Amniotic stem cell (primary cell): ENCODE measurements at regions not wholly inside any gene's neighbourhood (a gene's known extent, or its start where the extent isn't known, plus 50 kb on each side); places are given as distances from the start of the nearest gene placed in this dataset.

Experiments used
- DNase-seq: peaks from one replicate; lab custom pipeline; 2025; lab: John Stamatoyannopoulos, UW

DNA sequence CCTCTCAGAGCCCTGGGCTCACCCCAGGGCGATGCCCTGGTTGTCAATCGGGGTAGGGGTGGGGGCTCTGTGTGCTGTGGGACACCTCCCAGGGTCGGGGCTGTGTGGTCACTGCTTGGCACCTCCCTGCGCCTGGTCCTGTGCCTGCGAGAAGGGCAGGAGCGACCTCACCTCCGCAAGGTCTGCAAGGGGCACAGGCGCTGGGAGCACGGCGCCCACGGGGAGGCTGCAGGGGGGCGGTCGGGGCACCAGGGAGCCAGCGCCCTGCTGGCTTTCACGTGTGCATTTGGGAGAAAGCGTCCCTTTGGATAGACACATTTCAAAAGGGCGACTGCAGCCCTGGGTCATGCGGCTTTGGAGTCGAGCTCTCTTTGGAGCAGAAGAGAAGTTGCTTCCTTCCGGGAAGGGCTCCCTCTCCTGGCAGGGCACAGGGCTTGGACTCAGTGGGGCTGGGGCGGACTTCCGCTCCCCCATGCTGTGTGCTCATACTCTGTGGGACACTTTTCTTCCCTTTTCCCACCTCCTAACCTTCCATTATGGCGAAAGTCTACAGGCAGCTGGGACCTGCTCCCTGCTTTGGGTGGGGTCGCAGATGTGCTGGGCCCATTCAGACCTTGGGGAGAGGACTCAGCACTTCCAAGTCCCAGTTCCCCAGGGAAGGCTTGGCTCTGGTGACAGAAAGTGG is 52.9 kb upstream of the SLC28A3 start:
- no peak for DNase-seq

DNA sequence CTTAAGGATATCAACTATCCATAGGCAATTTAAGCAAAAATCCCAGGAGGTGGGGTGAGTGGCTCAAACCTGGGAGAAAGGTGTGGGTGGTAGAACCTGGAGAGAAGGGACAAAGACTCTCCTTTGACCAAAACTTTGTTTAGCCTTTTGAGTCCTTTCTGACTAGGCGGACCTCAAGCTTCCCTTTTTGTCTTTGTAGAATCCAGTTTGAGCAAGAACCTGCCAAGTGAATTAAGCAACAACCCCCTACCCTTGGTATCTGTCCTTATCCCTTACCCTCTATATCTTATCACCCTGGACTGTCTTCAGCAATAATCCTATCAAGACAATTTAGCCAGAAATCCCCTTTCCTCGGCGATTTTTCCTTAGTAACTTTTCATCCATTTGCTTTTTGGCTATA is 53.5 kb upstream of the SLC28A3 start:
- no peak for DNase-seq

DNA sequence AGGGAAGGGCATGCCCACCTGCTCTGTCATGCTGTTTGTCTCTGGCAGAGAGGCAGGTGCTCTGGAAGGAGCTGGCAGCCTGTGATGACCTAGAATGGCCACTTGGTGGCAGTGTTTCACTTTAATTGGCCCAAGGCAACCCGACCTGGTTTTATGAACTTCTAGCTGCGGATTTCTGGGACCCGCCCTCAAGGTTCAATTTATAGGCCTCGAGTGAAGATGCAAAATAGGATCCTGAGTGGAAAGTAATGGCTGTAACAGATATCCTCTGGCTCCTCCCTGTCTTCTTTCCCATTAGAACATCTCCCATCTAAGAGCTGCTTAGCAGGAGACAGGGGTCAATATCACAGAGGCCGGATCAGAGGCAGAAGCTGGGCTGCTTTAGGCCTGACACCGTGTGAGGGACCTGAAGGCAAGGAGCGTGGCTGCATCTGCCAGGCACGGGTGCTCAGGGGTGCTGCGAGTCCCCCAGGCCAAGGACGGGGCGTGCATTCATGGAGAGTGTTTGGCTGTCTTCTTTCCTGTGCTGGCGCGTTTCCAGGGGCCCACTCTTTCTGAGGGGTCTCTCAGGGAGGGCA is 56.7 kb upstream of the SLC28A3 start:
- peak; percentile 43 for DNase-seq

DNA sequence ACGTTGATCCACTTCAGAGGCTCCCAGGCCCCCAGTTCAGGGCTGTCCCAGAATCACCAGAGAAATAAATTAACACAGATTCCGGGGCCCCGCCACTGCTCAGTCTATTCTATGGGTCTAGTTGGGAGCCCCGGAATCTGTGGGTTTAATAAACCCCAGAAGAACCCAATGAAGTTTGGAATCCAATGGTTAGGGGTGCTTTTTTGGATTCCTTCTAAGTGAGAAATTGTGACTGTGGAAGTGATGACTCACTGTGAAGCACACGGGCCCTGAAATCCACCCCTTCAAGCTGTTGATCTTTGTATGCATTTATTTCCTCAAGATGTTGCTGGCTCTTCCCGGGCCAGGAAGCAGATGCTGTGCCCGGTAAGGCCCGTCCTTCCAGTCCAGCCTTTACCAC is 57.3 kb upstream of the SLC28A3 start:
- DNase-seq = peak; percentile 43

DNA sequence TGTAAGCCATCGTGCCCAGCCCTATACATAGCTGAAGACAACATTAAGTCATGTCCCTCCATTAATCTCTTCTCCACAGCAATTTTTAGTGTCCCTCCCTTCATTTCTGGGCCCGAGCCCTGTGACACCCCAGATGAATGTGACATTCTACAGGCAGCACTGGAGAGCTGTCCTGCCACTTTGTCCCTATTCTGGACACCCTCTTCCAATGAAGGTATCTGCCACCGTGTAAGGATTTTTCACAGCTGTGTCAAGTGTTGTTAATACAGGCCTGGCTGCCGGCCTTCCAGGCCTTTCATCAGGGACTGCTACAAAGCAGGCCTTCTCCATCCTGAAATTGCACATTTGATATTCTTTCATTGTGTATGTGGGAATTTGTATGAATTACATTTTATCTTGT is 62.0 kb upstream of the SLC28A3 start:
- DNase-seq = no peak

DNA sequence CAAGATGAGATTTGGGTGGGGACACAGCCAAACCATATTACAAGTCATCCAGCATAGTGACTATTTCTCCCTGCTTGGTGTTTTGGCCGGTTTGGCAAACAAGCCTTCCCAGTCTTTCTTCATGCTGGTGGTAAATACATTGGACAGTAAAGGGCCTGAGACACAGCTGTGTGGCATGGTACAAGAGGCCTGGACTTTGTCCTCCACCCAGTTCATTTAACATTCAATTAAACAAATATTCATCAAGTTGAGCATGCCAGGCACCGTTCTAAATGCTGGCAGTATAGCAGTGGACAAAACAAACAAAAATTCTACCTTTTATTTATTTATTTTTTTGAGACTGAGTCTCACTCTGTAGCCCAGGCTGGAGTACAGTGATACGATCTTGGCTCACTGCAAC is 62.7 kb upstream of the SLC28A3 start:
- no peak for DNase-seq

DNA sequence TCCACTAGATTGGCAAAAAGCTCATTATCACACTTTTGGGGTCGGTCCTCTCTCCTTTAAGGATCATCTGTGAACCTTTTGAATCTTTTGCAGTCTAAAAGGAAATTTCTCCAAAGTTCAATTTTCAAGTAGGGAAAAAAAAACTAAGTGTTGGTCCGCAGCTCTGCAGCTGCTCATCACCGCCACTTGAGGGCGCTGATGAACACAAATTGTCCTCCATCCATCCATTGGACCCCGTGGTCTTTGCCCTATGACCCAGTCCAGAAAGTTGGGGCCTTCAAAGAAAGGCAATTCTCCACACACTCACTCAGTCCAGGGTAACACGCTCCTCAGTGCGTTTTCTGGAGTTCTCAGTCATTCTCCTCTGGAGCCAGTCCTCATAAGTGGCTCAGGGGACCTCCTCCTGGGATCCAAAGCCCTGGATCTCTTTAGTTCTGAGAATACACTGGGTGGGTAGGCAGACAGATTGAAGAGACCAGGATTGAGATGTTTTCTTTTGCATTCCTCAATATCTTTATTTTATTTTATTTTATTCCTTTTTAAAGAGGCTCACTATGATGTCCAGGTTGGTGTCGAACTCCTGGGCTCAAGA is 63.6 kb upstream of the SLC28A3 start:
- no peak for DNase-seq

DNA sequence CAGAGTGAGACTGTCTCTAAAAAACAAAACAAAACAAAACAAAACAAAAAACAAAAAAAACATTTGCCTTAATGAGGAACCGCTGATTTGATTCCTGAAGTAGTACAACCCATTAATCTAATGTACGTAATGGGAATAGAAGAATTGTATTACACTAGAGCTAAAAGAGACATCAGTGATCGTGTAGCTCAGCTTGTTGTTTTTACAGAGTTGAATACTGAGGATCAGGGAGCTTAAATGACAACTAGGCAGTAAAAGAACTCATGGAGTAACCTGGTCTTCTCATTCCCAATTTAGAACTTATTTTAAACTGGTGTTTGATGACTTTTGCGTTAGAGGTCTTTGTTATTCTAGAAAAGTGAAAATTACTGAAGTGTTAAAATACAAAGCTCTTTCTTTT is 65.1 kb upstream of the SLC28A3 start:
- DNase-seq = no peak

DNA sequence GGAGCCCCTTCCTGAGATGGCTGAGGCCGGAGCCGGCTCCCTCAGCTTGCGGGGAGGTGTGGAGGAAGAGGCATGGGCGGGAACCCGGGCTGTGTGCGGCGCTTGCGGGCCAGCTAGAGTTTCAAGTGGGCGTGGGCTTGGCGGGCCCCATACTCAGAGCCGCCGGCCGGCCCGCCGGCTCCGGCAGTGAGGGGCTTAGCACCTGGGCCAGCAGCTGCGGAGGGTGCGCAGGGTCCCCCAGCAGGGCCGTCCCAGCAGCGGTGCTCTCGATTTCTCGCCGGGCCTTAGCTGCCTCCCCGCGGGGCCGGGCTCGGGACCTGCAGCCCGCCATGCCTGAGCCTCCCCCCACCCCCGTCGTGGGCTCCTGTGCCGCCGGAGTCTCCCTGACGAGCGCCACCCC is 67.9 kb upstream of the SLC28A3 start:
- DNase-seq = no peak

DNA sequence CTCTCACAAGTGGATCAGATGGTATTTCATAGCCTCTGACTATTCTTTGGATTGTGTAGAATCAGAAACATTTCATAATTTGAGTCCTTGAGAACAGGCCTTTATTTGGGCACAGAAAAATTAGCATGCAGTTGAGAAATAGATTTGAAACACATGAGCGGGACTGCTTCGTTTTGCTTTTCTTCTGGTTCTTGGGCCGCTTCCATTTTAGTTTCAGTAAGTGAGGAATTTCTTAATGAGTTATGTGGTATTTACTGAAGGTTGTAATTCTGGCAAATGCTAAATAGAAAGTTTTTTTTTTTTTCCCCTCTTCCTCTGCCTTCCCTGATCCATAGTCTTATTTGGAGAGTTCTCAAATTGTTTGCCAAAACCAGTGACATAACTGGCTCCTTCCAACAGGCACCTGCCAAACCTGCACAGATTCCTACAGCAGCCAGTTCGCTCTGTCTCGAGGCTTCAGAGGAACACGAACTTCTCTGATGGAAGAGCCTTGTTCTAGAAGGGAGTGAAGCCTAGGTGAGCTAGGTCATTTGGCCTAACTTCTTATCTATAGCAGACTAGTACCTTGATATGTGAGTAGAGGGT is 71.2 kb upstream of the SLC28A3 start:
- no peak for DNase-seq

DNA sequence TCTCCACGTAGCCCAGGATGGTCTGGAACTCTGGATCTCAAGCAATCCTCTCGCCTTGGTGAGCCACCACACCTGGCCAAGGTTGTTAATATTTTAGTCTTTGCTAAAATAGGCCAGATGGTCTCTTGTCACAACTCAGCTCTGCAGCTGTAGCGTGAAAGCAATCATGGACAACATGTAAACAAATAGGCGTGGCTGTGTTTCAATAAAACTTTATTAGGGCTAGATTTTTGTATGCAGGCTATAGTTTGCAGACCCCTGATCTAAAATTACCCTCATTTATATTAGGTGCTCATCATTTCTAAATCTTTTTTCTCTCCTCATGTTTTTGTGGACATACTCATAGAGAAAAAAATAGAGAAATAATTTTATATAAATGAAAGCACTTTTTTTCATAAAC is 72.1 kb upstream of the SLC28A3 start:
- no peak for DNase-seq

DNA sequence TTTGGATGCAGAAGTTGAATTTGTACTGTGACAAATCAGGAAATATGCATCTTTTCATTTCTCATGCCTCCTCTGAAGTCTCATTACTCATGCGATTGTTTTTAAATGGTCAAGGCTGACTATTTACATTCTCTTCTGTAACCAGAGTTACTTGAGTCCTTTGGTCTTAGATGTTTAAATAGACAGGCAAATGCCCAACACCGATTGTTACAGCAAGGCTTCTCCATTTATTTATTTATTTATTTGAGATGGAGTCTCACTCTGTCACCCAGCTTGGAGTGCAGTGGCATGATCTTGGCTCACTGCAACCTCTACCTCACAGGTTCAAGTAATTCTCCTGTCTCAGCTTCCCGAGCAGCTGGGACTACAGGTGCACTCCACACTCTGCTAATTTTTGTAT is 72.7 kb upstream of the SLC28A3 start:
- no peak for DNase-seq

DNA sequence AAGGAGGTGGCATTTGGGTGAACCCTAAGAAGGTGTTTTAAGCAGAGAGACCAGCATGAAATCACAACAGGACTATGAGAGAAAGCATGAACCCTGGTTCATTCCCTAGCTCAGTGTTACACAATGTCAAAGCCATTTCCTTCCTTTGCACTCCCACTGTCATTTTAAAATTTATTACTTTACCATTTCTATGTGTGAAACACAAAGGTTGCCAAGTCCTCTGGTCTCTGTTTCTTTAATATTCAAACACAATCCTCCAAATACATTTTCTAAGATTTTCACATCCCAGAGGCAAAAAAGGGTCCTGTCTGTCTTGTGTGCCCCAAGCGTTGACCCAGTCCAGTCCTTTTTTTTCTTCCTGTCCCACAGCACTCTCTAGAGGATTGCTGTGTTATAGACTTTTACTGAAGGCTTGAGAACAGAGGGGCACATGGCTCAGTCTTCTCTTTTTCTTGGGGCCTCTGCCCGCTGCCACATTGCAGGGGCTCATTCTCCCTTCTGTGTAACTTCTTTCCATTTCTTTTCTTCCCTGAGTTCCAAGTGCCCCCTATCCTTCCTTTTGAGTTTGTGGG is 78.6 kb upstream of the SLC28A3 start:
- no peak for DNase-seq

DNA sequence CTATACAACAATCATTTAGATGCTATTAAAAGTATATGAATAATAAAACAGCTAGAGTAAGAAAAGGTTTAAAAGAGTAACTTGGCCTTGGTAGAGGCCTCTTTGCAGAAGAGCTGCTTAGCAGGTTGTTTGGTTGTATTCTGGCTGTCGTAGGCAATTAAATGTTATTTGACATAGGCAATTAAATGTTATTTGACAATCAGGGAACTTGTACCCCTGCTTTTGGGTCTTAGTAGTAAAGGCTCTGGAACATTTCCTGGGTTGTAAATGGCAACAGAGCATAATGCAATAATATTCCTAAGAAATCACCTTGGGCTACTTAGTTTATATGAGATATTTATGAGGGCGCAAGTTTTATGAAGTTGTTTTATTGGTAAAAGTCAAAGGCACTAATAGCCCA is 84.4 kb upstream of the SLC28A3 start:
- no peak for DNase-seq

DNA sequence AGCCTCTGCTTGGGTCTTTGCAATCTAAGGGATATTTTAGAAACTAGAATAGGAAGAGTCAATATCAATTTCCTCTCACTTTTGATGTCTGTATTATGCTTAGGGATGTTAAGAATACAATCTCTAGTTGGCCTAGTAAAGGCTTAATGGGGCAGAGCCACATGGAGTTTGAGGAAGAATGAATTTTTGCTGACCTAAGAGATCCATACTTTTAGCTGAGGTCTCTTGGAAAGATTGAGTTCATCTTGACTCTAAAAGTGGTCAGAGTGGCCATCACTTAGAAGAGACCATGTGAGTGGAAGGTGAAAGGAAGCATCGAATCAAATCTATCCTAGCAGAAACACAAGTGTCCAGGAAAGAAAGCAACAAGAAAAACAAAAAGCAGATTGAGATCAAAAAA is 92.2 kb upstream of the SLC28A3 start:
- DNase-seq = no peak

DNA sequence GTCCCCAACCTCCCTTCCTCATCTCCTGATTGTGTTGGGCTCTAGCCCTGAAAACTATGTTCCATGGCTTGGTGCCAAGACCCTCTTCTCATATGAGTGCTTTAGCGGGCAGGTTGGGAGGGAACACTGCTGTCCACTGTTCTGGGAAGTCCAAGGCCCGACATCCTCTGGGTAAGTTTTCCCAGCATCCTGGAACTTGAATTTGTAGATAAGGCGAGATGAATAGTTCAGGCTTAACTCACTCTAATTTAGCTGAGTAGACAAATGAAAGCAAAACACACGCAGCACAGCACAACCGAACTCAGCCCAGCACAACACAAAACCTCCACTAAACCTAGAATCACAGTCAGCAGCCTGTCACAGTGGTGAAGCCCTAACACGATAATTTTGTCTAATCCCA is 95.3 kb upstream of the SLC28A3 start:
- no peak for DNase-seq

DNA sequence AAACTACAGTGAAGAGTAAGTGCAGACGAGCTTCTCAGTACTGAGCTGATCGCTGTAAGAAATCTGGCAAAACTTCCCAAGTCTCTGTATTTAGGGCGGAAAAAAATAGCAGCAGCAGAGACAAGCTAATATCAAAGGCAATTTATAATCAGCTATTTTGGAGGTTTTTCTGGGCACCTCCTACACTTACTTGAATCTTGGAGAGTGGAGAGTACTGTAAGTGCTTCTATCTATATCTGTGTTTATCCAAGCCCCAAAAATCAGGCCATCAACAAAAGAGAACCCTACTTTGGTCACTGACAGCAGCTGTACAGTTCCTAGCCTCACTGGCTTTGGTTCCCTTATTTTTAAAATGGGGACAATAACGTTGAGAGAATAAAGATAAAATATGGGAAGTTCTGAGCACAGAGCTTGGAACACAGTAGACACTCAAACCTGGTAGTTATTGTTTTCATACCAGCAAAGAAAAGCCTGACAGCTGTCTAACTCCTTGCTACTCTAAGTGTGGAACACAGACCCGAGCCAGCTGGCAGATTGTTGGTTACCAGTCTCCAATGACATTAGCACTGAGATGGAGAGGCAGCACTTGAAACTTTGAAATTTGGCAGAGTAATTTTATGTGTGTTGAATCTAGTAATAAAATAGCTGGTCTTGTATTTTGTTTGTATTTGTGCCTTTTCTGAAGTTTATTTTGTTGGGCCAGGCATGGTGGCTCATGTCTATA is 96.0 kb upstream of the SLC28A3 start:
- DNase-seq = no peak

DNA sequence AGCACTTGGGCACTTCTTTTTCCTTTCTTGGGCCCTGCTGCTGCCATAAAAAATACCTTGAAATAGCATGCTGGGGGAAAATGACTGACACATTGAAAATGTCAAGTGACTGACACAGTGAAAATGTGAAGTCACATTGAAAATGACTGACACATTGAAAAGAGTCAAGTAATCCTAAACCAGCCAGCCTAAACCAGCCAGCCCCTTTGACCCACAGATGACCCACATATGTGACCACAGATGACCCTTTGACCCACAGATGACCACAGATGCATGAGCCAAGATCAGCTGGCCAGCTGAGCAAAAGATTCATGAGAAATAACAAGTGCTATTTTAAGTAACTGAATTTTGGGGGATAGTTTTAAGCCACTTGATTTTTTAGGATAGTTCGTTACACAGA is 97.8 kb upstream of the SLC28A3 start:
- DNase-seq = no peak

DNA sequence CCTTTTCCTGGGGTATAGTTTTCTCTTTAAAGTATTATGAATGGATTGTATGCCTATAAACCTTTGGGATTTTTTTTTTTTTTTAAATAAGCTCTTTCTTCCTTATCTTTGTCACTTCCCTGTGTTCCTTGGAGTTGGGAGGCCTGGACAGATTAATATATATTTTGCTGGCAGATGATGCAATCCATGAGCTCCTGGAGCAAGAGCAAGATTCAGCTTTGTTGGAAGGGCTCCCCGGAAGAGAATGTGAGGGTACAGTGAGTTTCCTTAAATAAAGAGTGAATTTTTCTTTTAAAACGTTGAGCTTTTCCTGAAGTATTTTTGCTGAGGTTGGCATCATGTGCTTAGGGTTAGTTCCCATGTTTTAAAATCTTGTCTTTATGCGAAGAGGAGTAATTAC is 98.7 kb upstream of the SLC28A3 start:
- DNase-seq = no peak

DNA sequence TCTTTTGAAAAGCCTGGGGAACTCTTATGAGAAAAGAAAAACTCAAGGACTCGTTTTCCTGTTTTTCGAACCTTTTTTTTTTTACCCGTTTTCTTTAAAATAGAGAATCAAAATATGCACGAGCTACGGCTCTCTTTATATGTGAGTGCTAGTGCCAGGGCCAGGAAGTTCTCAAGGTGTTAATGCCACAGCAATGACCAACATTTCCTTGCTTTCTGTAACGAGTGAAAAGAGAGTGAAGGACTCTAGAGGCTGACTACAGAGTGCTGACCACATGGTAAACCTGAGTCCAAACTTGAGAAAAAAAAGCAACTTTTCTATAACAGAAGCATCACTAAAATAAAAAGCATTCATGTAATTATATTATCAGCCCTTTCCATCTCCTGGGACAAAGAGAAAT is 102.2 kb upstream of the SLC28A3 start:
- DNase-seq = no peak

DNA sequence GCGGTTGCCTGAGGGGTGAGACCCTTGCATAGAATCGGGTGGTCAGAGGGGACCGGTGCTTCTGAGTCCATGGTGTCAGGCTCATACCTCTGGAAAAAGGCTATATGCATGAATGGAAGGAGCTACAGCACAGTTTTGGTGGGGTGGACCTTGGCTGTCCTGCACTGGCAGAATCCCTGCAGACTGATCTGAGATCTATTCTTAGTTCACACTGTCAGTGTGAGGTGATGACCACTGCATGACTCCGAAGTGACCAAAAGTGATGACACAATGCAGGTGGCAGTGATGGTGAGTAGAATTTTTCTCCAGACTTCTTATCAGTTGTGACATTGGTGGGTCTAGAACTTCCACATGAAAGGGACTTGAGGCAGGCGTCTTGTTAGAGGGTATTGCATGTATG is 105.2 kb upstream of the SLC28A3 start:
- DNase-seq = no peak

DNA sequence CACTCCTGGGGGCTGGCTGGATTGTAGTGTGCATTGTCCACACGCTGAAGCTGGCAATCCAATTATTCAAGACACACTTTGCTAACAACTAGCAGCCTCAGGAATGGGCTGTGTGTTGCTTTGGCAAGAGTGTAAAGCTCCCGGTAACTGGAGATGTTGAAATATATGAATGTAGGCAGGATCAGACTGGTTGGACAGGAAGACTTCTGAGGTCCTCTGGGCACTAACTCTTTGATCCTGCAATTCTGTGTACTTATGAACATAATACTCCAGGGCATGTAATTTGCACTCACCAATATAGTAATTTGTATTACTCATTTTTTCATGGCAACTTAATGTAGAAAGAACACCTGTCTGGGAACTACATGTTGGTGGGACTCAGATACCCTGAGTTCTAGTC is 106.7 kb upstream of the SLC28A3 start:
- no peak for DNase-seq

DNA sequence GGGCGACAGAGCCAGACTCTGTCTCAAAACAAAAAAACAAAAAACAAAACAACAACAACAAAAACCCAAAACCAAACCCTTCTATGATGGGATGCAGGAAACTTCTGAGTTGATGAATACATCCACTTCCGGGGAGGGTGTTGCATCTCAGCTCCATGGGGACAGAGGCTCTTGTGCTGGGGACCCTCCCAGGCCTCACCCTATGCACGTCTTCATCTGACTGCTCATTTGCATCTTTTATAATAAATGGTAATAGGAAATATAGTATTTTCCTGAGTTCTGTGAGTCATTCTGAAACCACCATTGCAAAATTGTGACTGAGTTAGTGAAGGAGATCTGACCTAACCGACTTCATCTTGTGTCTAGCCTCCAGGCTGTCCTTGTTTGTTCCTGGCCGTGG is 109.5 kb upstream of the SLC28A3 start:
- DNase-seq = no peak
